ENCODE measurements at regions not wholly inside any gene's neighbourhood (a gene's known extent, or its start where the extent isn't known, plus 50 kb on each side); places are given as distances from the start of the nearest gene placed in this dataset.

DNA sequence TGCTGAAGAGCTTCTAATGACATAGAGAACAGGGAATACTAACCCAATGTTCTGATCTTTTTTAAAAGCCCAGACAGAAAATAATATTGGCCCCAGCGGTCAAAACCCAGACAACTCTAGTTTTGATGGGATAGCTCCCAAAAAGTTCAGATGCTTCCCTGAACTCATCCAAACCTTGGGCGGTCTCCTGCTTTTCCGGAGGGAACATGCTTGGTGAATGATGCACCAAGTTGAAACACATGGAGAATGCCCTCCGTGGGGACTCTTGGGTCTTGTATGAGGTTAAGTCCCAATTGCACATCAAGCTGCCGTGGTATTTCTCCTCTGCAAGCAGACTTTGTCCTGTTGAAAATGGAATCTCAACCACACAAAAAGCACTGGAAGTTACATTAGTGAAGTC, 120.7 kb upstream of the CTAGE1 start:
- intact Hi-C loops (cut with DNase I) = no loop called here
- no peak for DNase-seq (ENCODE audit: low spot score)

DNA sequence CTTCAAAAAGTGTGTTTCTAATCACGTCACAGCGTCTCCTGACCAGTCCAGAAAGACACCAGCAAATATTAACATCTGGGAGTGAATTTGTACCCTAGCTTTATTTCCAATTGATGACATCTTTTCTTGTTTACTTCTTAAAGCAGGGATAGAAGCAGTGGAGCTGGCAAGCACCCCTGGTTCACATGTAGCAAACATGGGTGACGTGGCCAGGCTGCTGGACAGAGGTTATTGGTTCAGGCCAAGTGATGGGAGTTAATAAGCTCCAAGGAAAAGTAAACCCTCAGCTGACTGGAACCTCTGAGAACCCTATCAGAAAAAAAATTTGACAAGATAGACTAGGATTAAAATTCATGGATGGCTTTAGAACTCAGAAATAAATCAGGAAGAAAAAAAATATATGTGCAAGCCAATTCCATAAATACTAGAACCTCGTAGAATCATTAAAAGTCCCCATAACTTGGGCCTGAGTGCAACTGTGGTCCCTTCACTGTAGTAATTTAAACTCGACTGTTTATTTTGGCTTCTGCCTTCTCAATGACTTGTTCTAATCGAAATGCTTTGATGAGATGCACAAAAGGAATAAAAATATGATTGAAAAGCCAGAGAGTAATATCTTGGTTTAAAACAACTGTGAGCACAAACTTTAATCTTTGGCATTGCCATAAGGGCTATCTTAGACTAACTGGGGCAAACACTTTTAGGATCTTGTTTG, 121.5 kb upstream of the CTAGE1 start:
- intact Hi-C loops (cut with DNase I) = no loop called here
- no peak for DNase-seq (ENCODE audit: low spot score)

DNA sequence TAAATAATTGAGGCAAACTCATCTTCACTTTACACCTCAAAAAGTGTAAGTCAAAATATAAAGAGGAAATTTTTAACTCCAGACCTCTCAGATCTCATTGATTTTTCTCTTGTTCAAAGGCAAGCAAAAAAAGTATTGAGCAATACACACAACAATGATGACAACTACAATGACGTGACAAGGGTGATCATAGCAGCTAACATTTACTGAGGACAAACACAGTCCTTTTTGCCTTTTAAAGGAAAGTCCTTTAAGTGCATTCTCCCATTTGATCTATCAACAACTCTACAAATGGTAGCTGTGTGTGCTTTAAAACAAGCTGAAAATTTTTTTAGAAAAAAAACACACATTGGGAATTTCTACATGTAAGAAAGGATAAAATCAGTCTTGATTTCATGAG, 123.5 kb upstream of the CTAGE1 start:
- intact Hi-C loops (cut with DNase I) = no loop called here
- no peak for DNase-seq (ENCODE audit: low spot score)

DNA sequence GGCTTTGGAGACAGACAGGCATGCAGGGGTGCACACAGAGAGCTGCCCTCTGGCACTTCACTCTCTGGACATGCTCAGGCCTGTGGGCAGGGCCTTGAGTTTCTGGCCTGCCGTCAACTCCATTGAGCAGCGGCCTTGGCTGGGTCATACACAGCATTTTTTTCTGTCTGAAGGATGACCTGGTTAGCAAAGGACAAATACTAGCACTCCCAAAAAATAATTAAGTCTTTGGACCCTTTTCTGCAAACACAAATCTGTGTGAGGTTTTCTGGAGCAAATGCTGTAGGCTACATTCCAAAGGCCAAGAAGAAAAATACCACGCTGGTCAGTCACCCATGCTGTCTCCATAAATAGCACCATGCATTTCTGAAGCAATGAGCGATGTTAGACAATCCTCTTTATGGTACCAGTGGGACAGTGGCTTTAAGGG, 124.7 kb upstream of the CTAGE1 start:
- intact Hi-C loops (cut with DNase I) = no loop called here
- DNase-seq (ENCODE audit: low spot score) = no peak

DNA sequence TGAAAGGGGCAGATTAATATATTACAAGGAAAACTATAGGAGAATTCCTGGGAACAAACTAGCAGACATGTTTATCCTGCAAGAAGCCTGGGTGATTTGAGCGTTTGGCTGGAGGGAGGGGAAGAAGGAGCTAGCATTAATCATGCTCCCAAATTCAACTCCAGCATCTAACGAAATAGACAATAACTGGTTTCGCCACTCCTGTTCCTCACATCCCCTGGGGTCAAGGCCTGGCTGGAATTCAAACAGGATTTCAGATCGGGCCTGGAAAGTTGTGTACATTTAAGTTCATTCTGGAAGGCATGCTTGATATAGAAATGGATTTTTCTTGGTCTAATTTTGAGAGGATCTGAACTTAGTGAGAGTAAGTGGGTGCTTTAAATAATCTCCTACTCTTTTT, 126.1 kb upstream of the CTAGE1 start:
- DNase-seq (ENCODE audit: low spot score) = no peak
- intact Hi-C loops (cut with DNase I) = no loop called here

DNA sequence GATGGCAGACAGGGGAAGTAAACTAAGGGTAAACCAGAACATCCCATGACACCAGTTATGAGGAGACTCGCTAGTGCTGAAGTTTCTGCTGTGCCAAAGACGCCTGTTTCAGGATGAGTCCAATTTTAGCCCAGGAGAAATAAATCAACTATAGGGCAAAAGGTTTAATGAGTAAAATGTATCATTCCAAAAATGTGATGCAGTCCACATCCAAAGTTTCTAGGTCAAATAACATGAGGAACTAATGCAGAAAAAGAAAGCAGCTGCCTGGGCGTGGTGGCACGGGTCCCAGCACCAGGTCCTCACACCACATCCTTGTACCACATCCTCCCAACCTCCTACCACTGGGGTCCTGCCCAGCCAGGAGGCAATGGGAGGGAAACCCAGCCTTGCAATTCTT, 126.9 kb upstream of the CTAGE1 start:
- DNase-seq (ENCODE audit: low spot score) = no peak
- intact Hi-C loops (cut with DNase I) = no loop called here

DNA sequence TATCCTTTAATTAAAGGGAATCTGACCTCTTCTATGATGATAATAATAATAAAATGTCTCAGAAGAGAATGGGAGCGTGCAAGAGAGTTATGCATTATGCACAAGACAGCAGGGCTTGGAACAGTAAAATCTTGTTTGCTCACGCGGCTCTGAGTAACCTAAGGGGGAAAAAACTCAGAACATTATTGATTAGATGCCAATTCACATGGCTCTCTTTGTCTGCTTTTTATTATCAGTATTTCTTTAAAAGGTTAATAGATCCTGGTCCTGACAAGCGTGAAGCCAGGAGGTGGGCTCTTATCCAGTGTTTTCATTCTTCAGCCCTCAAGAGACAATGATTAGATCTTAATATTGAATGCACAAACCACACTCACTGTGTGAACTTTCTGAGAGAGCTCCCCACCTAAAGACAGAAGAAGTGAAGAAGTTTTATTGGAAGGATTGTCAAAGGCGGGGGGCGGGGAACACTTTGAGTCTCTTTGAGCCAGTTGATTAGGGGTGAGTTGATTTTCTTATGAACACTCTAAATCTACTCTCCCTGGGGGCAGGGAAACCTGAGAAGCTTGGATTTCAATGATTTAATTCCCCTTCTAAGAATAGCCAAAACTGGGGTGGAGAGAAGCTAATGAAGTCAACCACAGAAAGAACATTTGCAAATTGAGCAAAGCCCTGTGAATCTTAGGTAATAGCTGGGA, 127.5 kb upstream of the CTAGE1 start:
- intact Hi-C loops (cut with DNase I) = no loop called here
- no peak for DNase-seq (ENCODE audit: low spot score)

DNA sequence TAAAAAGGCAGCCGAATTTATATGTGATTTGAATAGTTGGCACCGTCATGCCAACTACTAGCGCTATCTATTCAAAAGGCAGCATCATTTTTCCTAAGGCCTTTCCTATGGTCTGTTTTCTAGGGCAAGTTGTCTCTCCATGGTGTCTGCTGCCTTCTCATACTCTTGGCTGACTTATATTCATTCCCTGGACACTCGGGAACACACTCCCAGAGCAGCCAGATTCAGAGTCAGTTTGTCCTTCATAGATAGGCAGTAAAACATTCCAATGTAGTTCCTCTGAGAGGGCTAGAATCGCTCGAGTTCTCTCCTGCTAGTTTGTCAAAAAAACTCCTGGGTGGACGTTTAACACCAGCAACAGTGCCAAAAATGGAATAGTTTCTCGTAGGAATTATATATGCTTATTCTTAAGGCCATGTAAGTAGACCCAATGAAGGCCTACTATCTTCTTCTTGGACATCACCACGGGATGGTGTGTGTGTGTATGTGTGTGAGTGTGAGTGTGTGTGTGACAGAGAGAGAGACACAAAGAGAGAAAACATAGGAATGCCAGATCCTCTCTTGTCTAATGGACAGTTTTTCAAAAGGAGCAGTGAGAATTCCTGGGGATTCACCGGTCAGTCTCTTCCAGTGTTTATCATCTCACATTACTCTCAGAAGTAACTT, 129.3 kb upstream of the CTAGE1 start:
- DNase-seq (ENCODE audit: low spot score) = no peak
- intact Hi-C loops (cut with DNase I) = no loop called here

DNA sequence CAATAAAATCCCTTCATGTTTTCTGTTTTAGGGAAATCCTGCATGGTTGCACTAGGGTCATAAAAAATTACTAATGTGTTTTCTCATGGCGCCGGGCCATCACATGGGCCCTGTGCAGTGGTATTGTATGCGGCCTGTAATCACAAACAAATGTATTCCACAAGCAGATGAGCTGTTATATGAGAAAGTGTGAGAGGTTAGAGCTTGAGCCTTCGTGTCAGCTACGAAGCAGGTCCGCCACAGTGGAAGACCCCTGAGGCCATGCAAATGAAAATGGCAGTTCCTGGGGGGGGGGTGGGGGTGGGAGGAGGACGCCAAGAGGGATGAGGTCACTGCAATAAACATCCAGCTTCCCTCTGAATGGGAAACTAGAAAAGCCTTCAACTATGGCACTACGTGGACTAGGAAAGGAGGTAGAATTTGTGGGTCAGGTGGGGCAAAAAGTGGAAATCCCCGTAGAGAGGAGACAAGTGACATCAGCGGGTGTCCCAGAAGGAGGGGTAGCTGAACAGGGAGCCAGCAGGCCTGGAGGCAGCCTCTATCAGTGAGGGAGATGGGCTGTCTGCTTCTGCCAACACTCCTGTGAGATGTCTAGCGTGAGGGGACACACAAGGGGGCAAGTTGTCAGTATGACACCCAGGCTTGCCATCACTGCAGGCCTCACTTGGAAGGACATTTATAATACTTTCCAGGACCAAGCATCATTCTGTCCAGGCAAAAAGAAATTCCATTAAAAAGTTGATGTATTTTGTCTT, 130.3 kb upstream of the CTAGE1 start:
- no peak for DNase-seq (ENCODE audit: low spot score)
- intact Hi-C loops (cut with DNase I) = no loop called here

DNA sequence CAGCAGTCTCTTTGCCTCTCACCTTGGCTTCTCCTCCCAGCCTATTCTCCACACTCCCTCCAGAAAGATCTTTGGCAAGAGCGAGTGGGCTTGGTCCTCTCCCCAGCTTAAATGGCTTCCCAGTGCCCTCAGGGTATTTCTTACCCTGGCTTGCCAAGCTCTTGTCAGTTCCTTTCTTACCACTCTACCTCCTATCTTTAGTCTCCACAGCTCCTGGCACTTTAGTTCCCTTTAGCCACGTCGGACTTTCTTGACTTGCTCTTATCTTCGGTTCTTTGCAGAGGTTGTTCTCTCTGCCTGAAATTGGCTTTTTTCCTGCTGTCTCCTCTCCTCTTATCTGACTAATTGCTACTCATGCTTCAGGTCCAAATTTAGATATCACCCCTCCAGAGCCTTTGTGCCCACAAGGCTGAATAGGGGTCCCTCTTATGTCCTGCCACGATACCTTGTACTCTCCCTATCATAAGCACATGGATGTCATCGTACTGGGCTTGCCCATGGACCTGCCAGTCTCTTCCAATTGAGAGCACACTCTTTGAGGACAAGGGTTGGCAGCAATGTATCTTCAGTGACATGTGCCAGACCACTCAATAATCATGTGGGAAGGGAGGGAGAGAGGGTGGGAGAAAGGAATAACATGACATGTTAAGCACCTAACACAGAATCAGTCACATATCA, 131.7 kb upstream of the CTAGE1 start:
- intact Hi-C loops (cut with DNase I) = no loop called here
- DNase-seq (ENCODE audit: low spot score) = no peak

DNA sequence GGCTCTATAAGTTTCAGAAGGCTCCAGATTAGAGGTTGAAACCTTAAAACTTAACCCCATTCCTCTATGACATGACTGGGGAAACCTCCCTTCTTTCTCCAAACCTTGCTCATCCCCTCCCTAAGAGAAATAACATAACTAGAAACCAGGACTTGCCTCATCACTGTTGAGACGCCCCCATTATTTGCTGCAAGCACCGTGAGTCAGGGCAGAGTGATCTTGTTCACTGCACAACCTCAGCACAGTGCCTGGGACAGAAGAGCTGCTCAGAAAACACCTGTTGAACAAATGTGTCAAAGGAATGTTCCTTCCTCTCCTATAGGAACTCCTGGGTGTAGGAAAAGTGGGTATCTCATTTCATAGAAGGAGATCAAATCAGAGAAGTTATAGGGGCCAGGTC, 132.7 kb upstream of the CTAGE1 start:
- DNase-seq (ENCODE audit: low spot score) = no peak

DNA sequence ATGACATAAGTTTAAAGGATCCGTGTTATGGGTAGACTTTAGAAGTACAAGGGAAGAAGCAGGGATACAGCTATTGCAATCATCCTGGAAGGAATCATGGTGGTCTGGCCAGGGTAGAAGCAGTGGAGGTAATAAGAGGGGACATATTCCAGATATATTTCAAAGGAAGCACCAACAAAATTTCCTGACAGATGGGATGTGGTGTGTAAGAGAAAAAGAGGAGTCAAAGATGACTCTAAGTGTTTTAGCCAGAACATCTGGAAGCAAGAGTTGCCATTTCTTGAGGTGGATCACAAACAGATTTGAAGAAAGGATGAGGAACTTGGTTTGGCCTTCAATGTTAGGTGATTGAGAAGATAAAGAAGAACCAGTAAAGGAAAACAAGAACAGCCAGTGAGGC, 133.1 kb upstream of the CTAGE1 start:
- intact Hi-C loops (cut with DNase I) = no loop called here

More for the DNA sequence above, 132.7 kb upstream of the CTAGE1 start:
- intact Hi-C loops (cut with DNase I) = no loop called here

DNA sequence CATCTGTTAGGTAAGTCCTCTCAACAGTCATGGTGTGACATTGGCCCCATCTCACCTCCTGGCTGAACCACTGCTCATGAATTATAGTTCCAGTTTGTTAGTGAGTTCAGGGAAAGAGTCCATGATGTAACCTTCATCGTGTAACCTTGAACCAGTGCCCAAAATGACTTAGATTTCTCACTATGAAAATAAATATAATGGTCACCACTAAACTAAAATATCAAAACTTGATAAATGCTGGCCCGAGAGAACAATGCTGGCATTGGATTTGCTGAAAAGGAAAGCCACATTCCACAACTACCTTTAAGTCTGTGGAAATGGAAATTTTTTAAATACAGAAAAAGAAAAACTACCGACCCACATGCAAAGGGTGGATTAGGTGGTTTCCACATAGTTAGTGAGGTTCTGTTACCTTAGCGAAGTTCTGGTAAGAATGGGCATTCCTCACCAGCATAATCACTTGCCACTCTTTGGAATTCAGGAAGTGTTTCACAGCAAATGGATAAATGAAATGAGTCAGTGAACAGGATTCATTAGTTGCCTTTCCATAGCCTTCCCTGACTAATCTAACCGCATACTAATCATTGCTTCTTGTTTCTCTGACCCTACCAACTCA, 133.9 kb upstream of the CTAGE1 start:
- DNase-seq (ENCODE audit: low spot score) = no peak
- intact Hi-C loops (cut with DNase I) = no loop called here

More for the DNA sequence above, 133.1 kb upstream of the CTAGE1 start:
- DNase-seq (ENCODE audit: low spot score) = no peak

DNA sequence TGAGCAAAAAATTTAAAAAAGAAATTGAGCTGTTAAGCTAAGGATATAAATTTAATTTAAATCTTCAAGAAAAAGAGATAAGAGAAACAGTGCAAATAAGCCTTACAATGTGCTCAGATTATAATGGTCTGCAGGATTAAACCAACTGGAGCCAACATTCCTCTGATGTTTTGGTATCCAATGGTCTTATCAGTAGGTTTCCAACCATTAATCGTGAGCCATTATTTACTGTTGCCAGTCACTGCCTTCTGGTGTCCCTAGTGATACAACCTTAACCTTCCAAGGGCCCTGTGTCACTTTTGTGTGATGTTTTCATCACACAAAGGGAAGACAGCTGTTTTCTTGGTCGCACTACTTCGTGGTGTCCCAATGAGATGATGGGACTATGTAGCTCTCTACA, 134.5 kb upstream of the CTAGE1 start:
- DNase-seq (ENCODE audit: low spot score) = no peak
- intact Hi-C loops (cut with DNase I) = no loop called here

DNA sequence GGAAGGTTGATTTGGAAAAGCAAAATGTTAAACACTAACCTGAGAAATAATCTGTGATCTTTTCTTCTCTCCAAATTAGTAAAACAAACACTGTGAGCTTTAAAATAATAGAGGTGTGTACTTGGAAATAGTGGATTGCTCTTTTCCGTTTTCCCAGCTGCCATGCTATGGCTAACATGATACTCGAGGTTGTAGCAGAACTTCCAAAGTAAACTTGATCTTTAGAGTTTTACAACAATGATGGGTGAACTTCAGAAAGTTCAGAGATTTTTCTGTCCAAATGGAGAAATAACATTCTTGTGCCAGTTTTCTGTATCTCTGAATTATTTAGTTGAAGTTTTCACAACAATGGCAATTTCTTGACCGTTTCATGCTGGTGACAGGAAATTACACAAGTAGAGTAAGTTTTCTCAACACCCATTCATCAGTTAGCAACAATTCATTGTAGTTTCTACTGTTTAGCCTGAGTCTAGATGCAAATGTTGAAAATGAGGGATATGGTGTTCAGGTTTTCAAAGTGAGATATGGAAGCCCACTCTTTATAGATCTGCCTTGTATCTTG, 135.3 kb upstream of the CTAGE1 start:
- intact Hi-C loops (cut with DNase I) = no loop called here

DNA sequence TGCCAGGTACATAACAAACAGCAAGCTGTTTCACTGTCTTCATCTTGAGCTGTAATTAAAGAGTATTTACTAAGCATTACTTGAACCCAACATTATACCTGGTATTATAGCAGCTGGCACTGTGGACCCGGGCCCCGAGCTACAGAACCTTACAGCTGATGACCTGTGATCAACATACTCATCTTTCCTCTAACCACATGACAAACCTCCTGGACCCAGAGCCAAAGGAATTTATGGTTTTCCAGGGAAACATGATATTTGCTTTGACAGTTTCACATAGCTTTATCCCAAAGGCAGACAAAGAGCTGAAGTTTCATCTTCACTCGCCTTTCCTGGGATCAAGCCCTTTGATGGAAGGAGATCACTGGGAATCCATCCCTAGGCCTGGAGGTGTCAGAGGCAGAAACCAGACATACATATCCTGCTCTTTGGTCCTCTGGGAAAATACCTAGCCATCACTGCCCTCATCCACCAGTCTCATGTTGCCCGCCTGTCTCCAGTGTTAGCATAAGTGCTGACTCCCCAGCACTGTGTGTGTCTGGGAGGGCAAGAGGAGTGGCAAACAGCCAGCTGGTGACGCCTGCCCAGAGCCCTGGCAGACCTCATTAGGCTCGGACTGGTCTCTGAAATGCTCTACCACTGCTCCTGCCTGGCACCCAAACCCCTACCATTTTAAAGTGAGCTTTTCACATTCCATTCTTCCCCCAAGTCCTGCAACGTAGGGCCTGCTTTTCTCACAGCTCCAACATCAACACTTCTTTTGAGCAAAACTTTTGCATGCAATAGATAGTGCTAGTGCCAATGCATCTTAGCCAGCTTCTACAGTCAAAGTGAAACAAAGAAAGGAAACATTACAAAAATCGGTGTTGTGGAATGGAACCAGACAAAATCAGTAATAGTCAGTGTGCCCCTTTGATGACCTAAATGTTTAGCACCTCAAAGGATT, 138.8 kb upstream of the CTAGE1 start:
- intact Hi-C loops (cut with DNase I) = loop anchor here (1.0 kb wide), 1 partner anchor 84 kb away; no protein-coding TSS in a partner anchor
- peak; percentile 91 for DNase-seq (ENCODE audit: low spot score)

More for the DNA sequence above, 135.3 kb upstream of the CTAGE1 start:
- no peak for DNase-seq (ENCODE audit: low spot score)

DNA sequence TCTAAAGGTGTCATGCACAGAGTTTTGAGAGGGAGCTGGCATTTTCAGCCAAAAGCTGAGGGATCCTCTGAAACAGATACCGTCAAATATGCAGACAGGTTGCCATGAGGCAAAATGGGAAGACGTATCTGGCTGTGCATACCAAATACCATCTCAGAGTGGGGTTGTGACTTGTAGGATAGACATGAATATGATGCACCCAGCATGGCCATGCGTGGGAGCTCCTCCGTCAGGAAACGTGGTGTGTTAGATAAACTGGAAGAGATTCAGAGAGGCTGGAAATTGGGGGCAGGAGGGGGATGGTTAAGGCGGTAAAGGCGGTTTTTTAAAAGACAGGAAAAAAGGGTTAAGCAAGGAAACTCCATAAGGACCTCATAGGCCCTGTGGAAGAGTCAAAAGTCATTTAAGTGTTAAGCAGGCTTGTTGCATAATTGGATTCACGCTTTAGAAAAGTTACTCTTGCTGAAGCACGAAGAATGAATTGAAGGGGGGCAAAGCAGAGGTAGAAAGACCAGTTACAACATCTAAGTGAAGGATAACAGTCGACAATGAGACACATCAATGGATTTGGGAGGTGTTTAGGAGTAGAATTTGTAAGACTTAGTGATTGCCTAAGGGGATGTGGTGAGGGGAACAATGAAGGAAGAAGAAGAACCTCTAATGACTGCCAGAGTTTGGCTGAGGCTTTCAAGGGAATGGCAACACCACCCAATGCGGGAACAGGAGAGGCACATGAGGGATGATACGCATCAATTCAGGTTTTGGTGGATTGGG, 139.6 kb upstream of the CTAGE1 start:
- intact Hi-C loops (cut with DNase I) = no loop called here
- DNase-seq (ENCODE audit: low spot score) = no peak
